ENCODE measurements at regions not wholly inside any gene's neighbourhood (a gene's known extent, or its start where the extent isn't known, plus 50 kb on each side); places are given as distances from the start of the nearest gene placed in this dataset.

- Histone ChIP-seq H3K9me3 (ENCODE audit: severe bottlenecking) (peaks cover 5% of the 10 kb centered on the region), H3K27me3 (ENCODE audit: insufficient read depth, low read depth, severe bottlenecking) (peaks cover 87% of the 10 kb centered on the region), H3K36me3 (no peaks in the 10 kb centered on the region), H3K27ac (no peak overlapping the region), H3K4me3 (ENCODE audit: low read depth, low read length) (no peak overlapping the region)
- no peak for TF ChIP-seq CTCF (IDR thresholded peaks at IDR 0.05; ENCODE audit: low read depth, low read length)
- DNase-seq: no peak
These were observed 238.0 kb upstream of the MOCS1 start for GRCh38 chr6:40172272-40172671.

GRCh38 chr6:40171343-40171742, 237.1 kb upstream of the MOCS1 start:
- no peak overlapping the region for H3K4me3 ChIP-seq (ENCODE audit: low read depth, low read length)
- no peaks in the 10 kb centered on the region for H3K9me3 ChIP-seq (ENCODE audit: severe bottlenecking)
- peaks cover 87% of the 10 kb centered on the region for H3K27me3 ChIP-seq (ENCODE audit: insufficient read depth, low read depth, severe bottlenecking)
- no peak for TF ChIP-seq CTCF (IDR thresholded peaks at IDR 0.05; ENCODE audit: low read depth, low read length)
- H3K27ac ChIP-seq: no peak overlapping the region
- no peak for DNase-seq
- H3K36me3 ChIP-seq: no peaks in the 10 kb centered on the region

GRCh38 chr6:40170856-40171255, 236.6 kb upstream of the MOCS1 start:
- DNase-seq: no peak
- no peak overlapping the region for H3K27ac ChIP-seq
- H3K27me3 ChIP-seq (ENCODE audit: insufficient read depth, low read depth, severe bottlenecking): peaks cover 87% of the 10 kb centered on the region
- no peaks in the 10 kb centered on the region for H3K9me3 ChIP-seq (ENCODE audit: severe bottlenecking)
- no peaks in the 10 kb centered on the region for H3K36me3 ChIP-seq
- H3K4me3 ChIP-seq (ENCODE audit: low read depth, low read length): no peak overlapping the region
- TF ChIP-seq CTCF (IDR thresholded peaks at IDR 0.05; ENCODE audit: low read depth, low read length): no peak

GRCh38 chr6:40169878-40170277, 235.6 kb upstream of the MOCS1 start:
- no peak for DNase-seq
- Histone ChIP-seq H3K27me3 (ENCODE audit: insufficient read depth, low read depth, severe bottlenecking) (peaks cover 86% of the 10 kb centered on the region), H3K36me3 (no peaks in the 10 kb centered on the region), H3K4me3 (ENCODE audit: low read depth, low read length) (no peak overlapping the region), H3K27ac (no peak overlapping the region), H3K9me3 (ENCODE audit: severe bottlenecking) (no peaks in the 10 kb centered on the region)
- TF ChIP-seq CTCF (IDR thresholded peaks at IDR 0.05; ENCODE audit: low read depth, low read length): no peak

GRCh38 chr6:40166963-40167362, 232.7 kb upstream of the MOCS1 start:
- H3K9me3 ChIP-seq (ENCODE audit: severe bottlenecking): peaks cover 4% of the 10 kb centered on the region
- DNase-seq: no peak
- H3K27ac ChIP-seq: no peak overlapping the region
- H3K27me3 ChIP-seq (ENCODE audit: insufficient read depth, low read depth, severe bottlenecking): peaks cover 86% of the 10 kb centered on the region
- no peak for TF ChIP-seq CTCF (IDR thresholded peaks at IDR 0.05; ENCODE audit: low read depth, low read length)
- H3K36me3 ChIP-seq: no peaks in the 10 kb centered on the region
- H3K4me3 ChIP-seq (ENCODE audit: low read depth, low read length): no peak overlapping the region

GRCh38 chr6:40165036-40165709, 230.9 kb upstream of the MOCS1 start:
- no peak overlapping the region for H3K4me3 ChIP-seq (ENCODE audit: low read depth, low read length)
- TF ChIP-seq CTCF (IDR thresholded peaks at IDR 0.05; ENCODE audit: low read depth, low read length): no peak
- H3K9me3 ChIP-seq (ENCODE audit: severe bottlenecking): peaks cover 4% of the 10 kb centered on the region
- H3K36me3 ChIP-seq: no peaks in the 10 kb centered on the region
- peaks cover 76% of the 10 kb centered on the region for H3K27me3 ChIP-seq (ENCODE audit: insufficient read depth, low read depth, severe bottlenecking)
- DNase-seq: no peak
- no peak overlapping the region for H3K27ac ChIP-seq
